OCI-M2 (cell line): ENCODE measurements at regions not wholly inside any gene's neighbourhood (a gene's known extent, or its start where the extent isn't known, plus 50 kb on each side); places are given as distances from the start of the nearest gene placed in this dataset.
"Not testable (repeated sequence)": the region's sequence is repeated elsewhere in the genome, so short reads cannot be mapped to it uniquely, and the experiment has no call there.

Experiments
- DNase-seq: peaks from one replicate; lab custom pipeline; 2025; ENCODE audit not compliant: unreplicated experiment; lab: John Stamatoyannopoulos, UW

GRCh38 chr4:91837608-91838029 lies 466.1 kb upstream of the GRID2 start:
- DNase-seq = no peak

- DNase-seq = no peak
Observed at GRCh38 chr4:91838181-91838861, 465.4 kb upstream of the GRID2 start.

GRCh38 chr4:91840359-91840758 lies 463.4 kb upstream of the GRID2 start:
- no peak for DNase-seq

GRCh38 chr4:91846233-91846632 lies 457.5 kb upstream of the GRID2 start:
- no peak for DNase-seq

GRCh38 chr4:91851456-91851855 lies 452.3 kb upstream of the GRID2 start:
- no peak for DNase-seq

- DNase-seq = no peak
Observed at GRCh38 chr4:91887926-91888325, 415.8 kb upstream of the GRID2 start.

- not testable (repeated sequence) for DNase-seq
Observed at GRCh38 chr4:91891217-91891616, 412.5 kb upstream of the GRID2 start.

GRCh38 chr4:91894006-91894405 lies 409.8 kb upstream of the GRID2 start:
- DNase-seq = no peak

- no peak for DNase-seq
Observed at GRCh38 chr4:91904556-91904955, 399.2 kb upstream of the GRID2 start.

GRCh38 chr4:91909963-91910362 lies 393.8 kb upstream of the GRID2 start:
- DNase-seq = no peak

- no peak for DNase-seq
Observed at GRCh38 chr4:91914176-91914804, 389.5 kb upstream of the GRID2 start.

- no peak for DNase-seq
Observed at GRCh38 chr4:91916219-91916618, 387.5 kb upstream of the GRID2 start.

- DNase-seq = no peak
Observed at GRCh38 chr4:91924625-91925024, 379.1 kb upstream of the GRID2 start.

- no peak for DNase-seq
Observed at GRCh38 chr4:91935217-91935616, 368.5 kb upstream of the GRID2 start.

GRCh38 chr4:91936311-91936710 lies 367.5 kb upstream of the GRID2 start:
- no peak for DNase-seq

GRCh38 chr4:91957963-91958362 lies 345.8 kb upstream of the GRID2 start:
- no peak for DNase-seq

GRCh38 chr4:91958596-91958995 lies 345.2 kb upstream of the GRID2 start:
- no peak for DNase-seq

- DNase-seq = no peak
Observed at GRCh38 chr4:91961504-91961903, 342.3 kb upstream of the GRID2 start.

- no peak for DNase-seq
Observed at GRCh38 chr4:91963486-91963885, 340.3 kb upstream of the GRID2 start.

- no peak for DNase-seq
Observed at GRCh38 chr4:91965166-91965565, 338.6 kb upstream of the GRID2 start.

GRCh38 chr4:91973479-91974153 lies 330.1 kb upstream of the GRID2 start:
- DNase-seq = no peak

GRCh38 chr4:91984466-91984865 lies 319.3 kb upstream of the GRID2 start:
- no peak for DNase-seq
